Gastroesophageal sphincter (tissue), 4 donors: ENCODE measurements at regions not wholly inside any gene's neighbourhood (a gene's known extent, or its start where the extent isn't known, plus 50 kb on each side); places are given as distances from the start of the nearest gene placed in this dataset.
"Not testable (repeated sequence)": the region's sequence is repeated elsewhere in the genome, so short reads cannot be mapped to it uniquely, and the experiment has no call there.

Experiments
- ATAC-seq: fragments of 150-250 bp; one replicate; pipeline ENCODE4 v1.9.1; 2016; ENCODE audit warnings: mild to moderate bottlenecking, moderate library complexity
- H3K27ac ChIP-seq, 4 donors: fragments of 200-600 bp; sonication (generic) in 3 of 4; 1 replicate in 3 of 4; 2 replicates in 1 of 4; pipeline ENCODE4 v1.5.1; 2016 to 2019
- H3K27me3 ChIP-seq: fragments of 200-600 bp; sonication (generic); one replicate; pipeline ENCODE4 v1.5.1; 2019
- H3K36me3 ChIP-seq, 2 donors: fragments of 200-600 bp; sonication (generic); one replicate each; pipeline ENCODE4 v1.5.1; 2019; ENCODE audit warnings: control low read depth in 1 of 2
- H3K4me1 ChIP-seq, 3 donors: fragments of 200-600 bp; sonication (generic); 1 replicate in 2 of 3; 2 replicates in 1 of 3; pipeline ENCODE4 v1.5.1; 2016 to 2019; ENCODE audit warnings: control low read depth in 2 of 3
- H3K4me3 ChIP-seq, 2 donors: fragments of 200-600 bp; sonication (generic); one replicate each; pipeline ENCODE4 v1.5.1; 2019; ENCODE audit warnings: mild to moderate bottlenecking in 1 of 2, moderate library complexity in 1 of 2
- H3K9me3 ChIP-seq, 3 donors: fragments of 200-600 bp; sonication (generic); one replicate each; pipeline ENCODE4 v1.5.1; 2017 to 2019; ENCODE audit warnings: control low read depth in 2 of 3
- CTCF ChIP-seq, 4 experiments: fragments of 200-600 bp in 2 of 4; fragments of 450-650 bp in 2 of 4; sonication (generic) in 1 of 4; IDR thresholded peaks; one replicate each; pipeline ENCODE4 v1.5.1; 2017 to 2019; ENCODE audit warnings: antibody characterized with exemption in 4 of 4, mild to moderate bottlenecking in 2 of 4, moderate library complexity in 2 of 4
- EP300 ChIP-seq: sonication (generic); formaldehyde crosslinking; IDR thresholded peaks from one replicate; pipeline ENCODE4 v1.6.1; 2017; ENCODE audit warnings: antibody characterized with exemption, mild to moderate bottlenecking
- POLR2A ChIP-seq, 2 donors: fragments of 450-650 bp; IDR thresholded peaks; one replicate each; pipeline ENCODE4 v1.6.1; 2017; ENCODE audit warnings: antibody characterized with exemption in 2 of 2, mild to moderate bottlenecking in 2 of 2, moderate library complexity in 1 of 2
- POLR2AphosphoS5 ChIP-seq: sonication (generic); formaldehyde crosslinking; IDR thresholded peaks from one replicate; pipeline ENCODE4 v1.6.1; 2017; ENCODE audit warnings: antibody characterized with exemption
- WGBS, 2 donors: methylation state at CpG; one replicate each; pipeline ENCODE4 v1.1.5; 2018; ENCODE audit warnings: low coverage in 1 of 2; 5-methylcytosine and 5-hydroxymethylcytosine counted together

DNA sequence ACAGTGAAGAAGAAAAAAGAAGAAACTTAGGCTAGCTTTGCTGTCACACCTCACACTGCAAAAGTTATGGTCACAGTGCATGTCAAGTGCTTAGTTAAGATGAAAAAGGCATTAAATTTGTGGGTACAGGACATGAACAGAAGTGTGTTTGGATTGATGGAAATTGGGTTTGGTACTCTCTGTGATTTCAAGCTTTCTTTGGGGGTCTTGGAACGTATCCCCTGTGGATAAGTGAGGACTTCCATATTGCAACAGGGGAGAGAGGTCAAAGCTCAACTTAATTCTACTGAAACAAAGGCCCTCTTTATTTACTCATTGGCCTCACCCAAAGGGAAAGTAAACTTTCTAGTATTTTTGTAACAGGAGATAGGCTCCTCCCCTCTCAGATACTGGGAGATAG lies 138.3 kb upstream of the FUT9 start:
- H3K4me1 ChIP-seq = no peaks in the 10 kb centered on the region
- no peaks in the 10 kb centered on the region for H3K9me3 ChIP-seq
- H3K36me3 ChIP-seq = no peaks in the 10 kb centered on the region
- WGBS, 2 donors = 13 to 50% methylated on average over 1 of the region's 1 CpG
- no peak overlapping the region for H3K4me3 ChIP-seq
- peaks cover 6% of the 10 kb centered on the region for H3K27me3 ChIP-seq
- no peak overlapping the region for H3K27ac ChIP-seq
- TF ChIP-seq POLR2A (IDR thresholded peaks at IDR 0.05) (no peak), CTCF (IDR thresholded peaks at IDR 0.05) (no peak), POLR2AphosphoS5 (no peak), EP300 (no peak)
- ATAC-seq = no peak

GRCh38 chr6:95879856-95880255 lies 135.9 kb upstream of the FUT9 start:
- ATAC-seq = no peak
- H3K4me1 ChIP-seq = no peaks in the 10 kb centered on the region
- TF ChIP-seq POLR2A (IDR thresholded peaks at IDR 0.05) (no peak), POLR2AphosphoS5 (no peak), CTCF (IDR thresholded peaks at IDR 0.05) (no peak), EP300 (no peak)
- 0 to 23% methylated on average over 1 of the region's 1 CpG for WGBS, 2 donors
- H3K36me3 ChIP-seq = no peaks in the 10 kb centered on the region
- H3K4me3 ChIP-seq = no peak overlapping the region
- H3K27ac ChIP-seq = no peak overlapping the region
- H3K27me3 ChIP-seq = no peaks in the 10 kb centered on the region
- no peaks in the 10 kb centered on the region for H3K9me3 ChIP-seq

GRCh38 chr6:95882371-95882770 lies 133.4 kb upstream of the FUT9 start:
- no peak overlapping the region for H3K4me3 ChIP-seq
- ATAC-seq = no peak
- H3K9me3 ChIP-seq = no peaks in the 10 kb centered on the region
- no peaks in the 10 kb centered on the region for H3K36me3 ChIP-seq
- no peak overlapping the region for H3K27ac ChIP-seq
- H3K4me1 ChIP-seq = no peaks in the 10 kb centered on the region
- no peaks in the 10 kb centered on the region for H3K27me3 ChIP-seq
- WGBS, 2 donors = 59 to 72% methylated on average over 4 of the region's 4 CpGs
- TF ChIP-seq EP300 (no peak), POLR2AphosphoS5 (no peak), CTCF (IDR thresholded peaks at IDR 0.05) (no peak), POLR2A (IDR thresholded peaks at IDR 0.05) (no peak)

DNA sequence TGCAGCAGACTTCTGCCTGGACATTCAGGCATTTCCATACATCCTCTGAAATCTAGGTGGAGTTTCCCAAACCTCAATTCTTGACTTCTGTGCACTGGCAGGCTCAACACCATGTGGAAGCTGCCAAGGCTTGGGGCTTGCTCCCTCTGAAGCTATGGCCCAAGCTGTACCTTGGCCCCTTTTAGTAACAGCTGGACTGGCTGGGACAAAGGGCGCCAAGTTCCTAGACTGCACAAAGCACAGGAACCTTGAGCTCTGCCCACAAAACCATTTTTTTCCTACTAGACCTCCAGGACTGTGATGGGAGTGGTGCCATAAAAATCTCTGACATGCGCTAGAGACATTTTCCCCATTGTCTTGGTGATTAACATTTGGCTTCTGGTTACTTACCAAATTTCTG lies 127.1 kb upstream of the FUT9 start:
- H3K4me3 ChIP-seq, H3K9me3 ChIP-seq, H3K36me3 ChIP-seq, H3K4me1 ChIP-seq, H3K27me3 ChIP-seq, H3K27ac ChIP-seq, ATAC-seq: not testable (repeated sequence)
- 80 to 93% methylated on average over 1 to 2 of the region's 2 CpGs for WGBS, 2 donors

- H3K9me3 ChIP-seq = no peaks in the 10 kb centered on the region
- TF ChIP-seq CTCF (IDR thresholded peaks at IDR 0.05) (no peak), EP300 (no peak), POLR2A (IDR thresholded peaks at IDR 0.05) (no peak), POLR2AphosphoS5 (no peak)
- 39 to 61% methylated on average over 2 of the region's 3 CpGs for whole genome bisulfite sequencing, 2 donors
Observed at GRCh38 chr6:95905132-95905531, 110.6 kb upstream of the FUT9 start.

GRCh38 chr6:95917034-95917433 lies 98.7 kb upstream of the FUT9 start:
- no peak overlapping the region for H3K27ac ChIP-seq
- H3K4me1 ChIP-seq = no peaks in the 10 kb centered on the region
- no peaks in the 10 kb centered on the region for H3K9me3 ChIP-seq
- no peak for ATAC-seq
- WGBS, 2 donors = 15 to 40% methylated on average over 2 of the region's 2 CpGs
- H3K4me3 ChIP-seq = no peak overlapping the region
- H3K27me3 ChIP-seq = no peaks in the 10 kb centered on the region
- TF ChIP-seq EP300 (no peak), CTCF (IDR thresholded peaks at IDR 0.05) (no peak), POLR2AphosphoS5 (no peak), POLR2A (IDR thresholded peaks at IDR 0.05) (no peak)
- no peaks in the 10 kb centered on the region for H3K36me3 ChIP-seq

More at GRCh38 chr6:95905132-95905531, 110.6 kb upstream of the FUT9 start:
- Histone ChIP-seq H3K36me3 (no peaks in the 10 kb centered on the region), H3K4me1 (no peaks in the 10 kb centered on the region), H3K27me3 (no peaks in the 10 kb centered on the region), H3K27ac (no peak overlapping the region), H3K4me3 (no peak overlapping the region)
- ATAC-seq = no peak
